OCI-LY1 (cell line): ENCODE measurements at regions not wholly inside any gene's neighbourhood (a gene's known extent, or its start where the extent isn't known, plus 50 kb on each side); places are given as distances from the start of the nearest gene placed in this dataset.

Experiments used
- EZH2 ChIP-seq: fragments of 200-600 bp; sonication (generic), shearing (Covaris generic); IDR thresholded peaks from 2 replicates; pipeline ENCODE4 v1.8.0; 2017; ENCODE audit warnings: borderline replicate concordance, mixed run types, mild to moderate bottlenecking, antibody characterized with exemption, low read length, moderate library complexity, mixed read lengths
- TF ChIP-seq, protein P1 (sequence below): fragments of 200-600 bp; sonication (generic), shearing (Covaris generic); IDR thresholded peaks from 2 replicates; pipeline ENCODE4 v1.5.1; 2017; ENCODE audit warnings: mild to moderate bottlenecking, antibody characterized with exemption, low read length, moderate library complexity, mixed read lengths

DNA sequence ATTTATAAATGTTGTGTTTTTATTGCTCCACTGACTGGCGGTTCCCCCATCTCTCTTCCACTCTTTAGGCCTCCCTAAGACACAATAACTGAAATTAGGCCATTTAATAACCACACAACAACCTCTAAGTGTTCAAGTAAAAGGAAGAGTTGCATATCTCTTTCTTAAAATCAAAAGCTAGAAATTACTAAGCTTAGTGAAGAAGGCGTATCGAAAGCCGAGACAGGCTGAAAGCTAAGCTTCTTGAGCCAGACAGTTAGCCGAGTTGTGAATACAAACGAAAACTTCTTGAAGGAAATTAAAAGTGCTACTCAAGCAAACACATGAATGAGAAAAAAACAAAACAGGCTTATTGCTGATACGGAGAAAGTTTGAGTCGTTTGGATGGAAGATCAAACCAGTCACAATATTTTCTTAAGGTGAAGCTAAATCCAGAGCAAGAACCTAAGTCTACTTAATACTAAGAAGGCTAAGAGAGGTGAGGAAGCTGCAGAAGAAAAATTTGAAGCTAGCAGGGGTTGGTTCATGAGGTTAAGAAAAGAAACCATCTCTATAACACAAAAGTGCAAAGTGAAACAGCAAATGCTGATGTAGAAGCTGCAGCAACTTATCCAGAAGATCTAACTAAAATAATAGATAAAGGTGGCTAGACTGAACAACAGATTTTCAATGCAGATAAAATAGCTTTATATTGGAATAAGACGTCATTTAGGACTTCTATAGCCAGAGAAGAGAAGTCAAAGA, 194.0 kb upstream of the TTC29 start:
- TF ChIP-seq, protein P1, sequence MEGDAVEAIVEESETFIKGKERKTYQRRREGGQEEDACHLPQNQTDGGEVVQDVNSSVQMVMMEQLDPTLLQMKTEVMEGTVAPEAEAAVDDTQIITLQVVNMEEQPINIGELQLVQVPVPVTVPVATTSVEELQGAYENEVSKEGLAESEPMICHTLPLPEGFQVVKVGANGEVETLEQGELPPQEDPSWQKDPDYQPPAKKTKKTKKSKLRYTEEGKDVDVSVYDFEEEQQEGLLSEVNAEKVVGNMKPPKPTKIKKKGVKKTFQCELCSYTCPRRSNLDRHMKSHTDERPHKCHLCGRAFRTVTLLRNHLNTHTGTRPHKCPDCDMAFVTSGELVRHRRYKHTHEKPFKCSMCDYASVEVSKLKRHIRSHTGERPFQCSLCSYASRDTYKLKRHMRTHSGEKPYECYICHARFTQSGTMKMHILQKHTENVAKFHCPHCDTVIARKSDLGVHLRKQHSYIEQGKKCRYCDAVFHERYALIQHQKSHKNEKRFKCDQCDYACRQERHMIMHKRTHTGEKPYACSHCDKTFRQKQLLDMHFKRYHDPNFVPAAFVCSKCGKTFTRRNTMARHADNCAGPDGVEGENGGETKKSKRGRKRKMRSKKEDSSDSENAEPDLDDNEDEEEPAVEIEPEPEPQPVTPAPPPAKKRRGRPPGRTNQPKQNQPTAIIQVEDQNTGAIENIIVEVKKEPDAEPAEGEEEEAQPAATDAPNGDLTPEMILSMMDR = no peak
- no peak for TF ChIP-seq EZH2
